Fibroblast of lung (primary cell): ENCODE measurements at regions not wholly inside any gene's neighbourhood (a gene's known extent, or its start where the extent isn't known, plus 50 kb on each side); places are given as distances from the start of the nearest gene placed in this dataset.

Source experiments
- DNase-seq, 2 donors: peaks; one replicate each; pipeline versions ENCODE4 v3.0.0 to v3.0.0-alpha.2; 2010; ENCODE audit warnings: low read depth in 2 of 2
- H2AFZ ChIP-seq: 2 replicates; pipeline ENCODE4 v1.5.1; 2012; ENCODE audit warnings: low read length, control low read depth, inconsistent platforms
- H3K27ac ChIP-seq: 2 replicates; pipeline ENCODE4 v1.5.1; 2011; ENCODE audit warnings: low read length, control low read depth; ENCODE audit not compliant: insufficient read depth
- H3K27me3 ChIP-seq: 2 replicates; pipeline ENCODE4 v1.5.1; 2011; ENCODE audit warnings: mild to moderate bottlenecking, low read length; ENCODE audit not compliant: control insufficient read depth, insufficient read depth
- H3K36me3 ChIP-seq: 2 replicates; pipeline ENCODE4 v1.5.1; 2011; ENCODE audit warnings: low read length; ENCODE audit not compliant: control insufficient read depth, insufficient read depth
- H3K4me1 ChIP-seq: 2 replicates; pipeline ENCODE4 v1.5.1; 2011; ENCODE audit warnings: low read length; ENCODE audit not compliant: control insufficient read depth, insufficient read depth; ENCODE audit errors: extremely low read depth
- H3K4me2 ChIP-seq: 2 replicates; pipeline ENCODE4 v1.5.1; 2011; ENCODE audit warnings: low read length, control low read depth; ENCODE audit not compliant: insufficient read depth; ENCODE audit errors: extremely low read depth
- H3K4me3 ChIP-seq, 4 experiments: fragments of 200-600 bp in 1 of 4; sonication (generic) in 1 of 4; replicated peaks in 1 of 4; 2 replicates each; pipeline ENCODE4 v1.5.1; 2011 to 2016; ENCODE audit warnings: low read length in 4 of 4, low read depth in 3 of 4, mild to moderate bottlenecking in 3 of 4, control low read depth in 2 of 4, inconsistent platforms in 1 of 4, mixed read lengths in 1 of 4; ENCODE audit not compliant: insufficient read depth in 1 of 4; ENCODE audit errors: control extremely low read depth in 1 of 4
- H3K79me2 ChIP-seq: 2 replicates; pipeline ENCODE4 v1.5.1; 2012; ENCODE audit warnings: mild to moderate bottlenecking, low read length, inconsistent platforms; ENCODE audit not compliant: control insufficient read depth, insufficient read depth
- H3K9ac ChIP-seq: 2 replicates; pipeline ENCODE4 v1.5.1; 2011; ENCODE audit warnings: mild to moderate bottlenecking, low read length, control low read depth; ENCODE audit not compliant: insufficient read depth
- H3K9me3 ChIP-seq: 2 replicates; pipeline ENCODE4 v1.5.1; 2012; ENCODE audit warnings: low read depth, low read length; ENCODE audit not compliant: control insufficient read depth, insufficient read depth
- H4K20me1 ChIP-seq: 2 replicates; pipeline ENCODE4 v1.5.1; 2011; ENCODE audit warnings: low read length; ENCODE audit not compliant: control insufficient read depth, insufficient read depth; ENCODE audit errors: extremely low read depth
- CTCF ChIP-seq, 2 donors: IDR thresholded peaks in 1 of 2; conservative IDR thresholded peaks in 1 of 2; 1 replicate in 1 of 2; 2 replicates in 1 of 2; pipeline ENCODE4 v1.5.1; 2011 to 2012; ENCODE audit warnings: low read length in 2 of 2, control low read depth in 1 of 2, inconsistent platforms in 1 of 2, low read depth in 1 of 2, mild to moderate bottlenecking in 1 of 2
- EZH2 ChIP-seq: IDR thresholded peaks from 2 replicates; pipeline ENCODE4 v1.5.1; 2012; ENCODE audit warnings: low read length, control low read depth, mild to moderate bottlenecking; ENCODE audit errors: missing control alignments

GRCh38 chr2:220273082-220273481, 645.7 kb downstream of the SLC4A3 start:
- Histone ChIP-seq H2AFZ (no peak overlapping the region), H3K9ac (no peak overlapping the region), H3K4me3 (no peak overlapping the region), H3K9me3 (no peaks in the 10 kb centered on the region), H3K4me1 (peaks cover 10% of the 10 kb centered on the region), H3K4me2 (no peak overlapping the region), H3K27ac (no peak overlapping the region), H3K79me2 (no peaks in the 10 kb centered on the region), H4K20me1 (no peaks in the 10 kb centered on the region), H3K36me3 (no peaks in the 10 kb centered on the region), H3K27me3 (no peaks in the 10 kb centered on the region)
- TF ChIP-seq EZH2, result no peak
- TF ChIP-seq CTCF (conservative IDR thresholded peaks at IDR 0.05 in 1 of 2, IDR thresholded peaks at IDR 0.05 in 1 of 2; ENCODE audit: low read depth in 1 of 2, low read length in 2 of 2), result no peak
- no peak for DNase-seq

- no peak overlapping the region for H3K4me3 ChIP-seq
- peak in 1 of 2 donors; percentile 69 for DNase-seq
- H3K27me3 ChIP-seq, result no peaks in the 10 kb centered on the region
- H3K27ac ChIP-seq, result no peak overlapping the region
- no peak overlapping the region for H3K9ac ChIP-seq
- peaks cover 13% of the 10 kb centered on the region for H3K4me1 ChIP-seq
- H3K4me2 ChIP-seq, result no peak overlapping the region
- H3K79me2 ChIP-seq, result no peaks in the 10 kb centered on the region
- no peak overlapping the region for H2AFZ ChIP-seq
- TF ChIP-seq CTCF (conservative IDR thresholded peaks at IDR 0.05 in 1 of 2, IDR thresholded peaks at IDR 0.05 in 1 of 2; ENCODE audit: low read depth in 1 of 2, low read length in 2 of 2), result no peak
- no peak for TF ChIP-seq EZH2
- no peaks in the 10 kb centered on the region for H3K9me3 ChIP-seq
- no peaks in the 10 kb centered on the region for H3K36me3 ChIP-seq
- no peaks in the 10 kb centered on the region for H4K20me1 ChIP-seq
These were observed 648.0 kb downstream of the SLC4A3 start for GRCh38 chr2:220275454-220275853.

- Histone ChIP-seq H3K27me3 (no peaks in the 10 kb centered on the region), H3K79me2 (no peaks in the 10 kb centered on the region), H3K4me1 (peaks cover 13% of the 10 kb centered on the region), H2AFZ (no peak overlapping the region), H3K9ac (no peak overlapping the region), H4K20me1 (no peaks in the 10 kb centered on the region), H3K9me3 (no peaks in the 10 kb centered on the region), H3K27ac (peak overlapping the region; percentile 56), H3K4me2 (no peak overlapping the region), H3K36me3 (no peaks in the 10 kb centered on the region), H3K4me3 (no peak overlapping the region)
- TF ChIP-seq CTCF (conservative IDR thresholded peaks at IDR 0.05 in 1 of 2, IDR thresholded peaks at IDR 0.05 in 1 of 2; ENCODE audit: low read depth in 1 of 2, low read length in 2 of 2) (no peak), EZH2 (no peak)
- DNase-seq, result peak; percentile 50 to 87
These were observed 649.5 kb downstream of the SLC4A3 start for GRCh38 chr2:220276741-220277444.
